ENCODE measurements at regions not wholly inside any gene's neighbourhood (a gene's known extent, or its start where the extent isn't known, plus 50 kb on each side); places are given as distances from the start of the nearest gene placed in this dataset.

DNA sequence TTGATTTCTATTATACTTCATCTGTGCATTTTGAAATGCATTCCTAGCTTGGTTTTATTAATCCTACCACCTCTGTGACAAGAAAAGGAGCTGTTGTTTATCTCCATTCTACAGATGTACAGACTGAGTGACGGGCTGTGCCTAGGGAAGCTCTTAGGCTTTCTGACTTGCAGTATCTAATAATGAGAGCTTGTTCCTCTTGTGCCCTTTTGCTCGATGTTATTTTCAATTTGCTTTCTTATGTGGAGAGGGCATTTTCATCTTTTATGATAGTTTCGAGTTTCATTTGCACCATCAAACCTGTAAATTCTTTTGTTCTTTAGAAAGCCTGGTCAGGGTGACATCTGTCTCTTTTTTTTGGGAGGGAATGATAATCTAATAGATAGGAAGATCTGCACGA lies 256.5 kb downstream of the C4orf33 start:
- no peak for DNase-seq (ENCODE audit: extremely low spot score, unreplicated experiment)
- peaks cover 15% of the 10 kb centered on the region for H3K4me1 Mint-ChIP-seq (ENCODE audit: unreplicated experiment)
- H3K27ac Mint-ChIP-seq (ENCODE audit: unreplicated experiment): no peak overlapping the region
- TF ChIP-seq, protein P1, sequence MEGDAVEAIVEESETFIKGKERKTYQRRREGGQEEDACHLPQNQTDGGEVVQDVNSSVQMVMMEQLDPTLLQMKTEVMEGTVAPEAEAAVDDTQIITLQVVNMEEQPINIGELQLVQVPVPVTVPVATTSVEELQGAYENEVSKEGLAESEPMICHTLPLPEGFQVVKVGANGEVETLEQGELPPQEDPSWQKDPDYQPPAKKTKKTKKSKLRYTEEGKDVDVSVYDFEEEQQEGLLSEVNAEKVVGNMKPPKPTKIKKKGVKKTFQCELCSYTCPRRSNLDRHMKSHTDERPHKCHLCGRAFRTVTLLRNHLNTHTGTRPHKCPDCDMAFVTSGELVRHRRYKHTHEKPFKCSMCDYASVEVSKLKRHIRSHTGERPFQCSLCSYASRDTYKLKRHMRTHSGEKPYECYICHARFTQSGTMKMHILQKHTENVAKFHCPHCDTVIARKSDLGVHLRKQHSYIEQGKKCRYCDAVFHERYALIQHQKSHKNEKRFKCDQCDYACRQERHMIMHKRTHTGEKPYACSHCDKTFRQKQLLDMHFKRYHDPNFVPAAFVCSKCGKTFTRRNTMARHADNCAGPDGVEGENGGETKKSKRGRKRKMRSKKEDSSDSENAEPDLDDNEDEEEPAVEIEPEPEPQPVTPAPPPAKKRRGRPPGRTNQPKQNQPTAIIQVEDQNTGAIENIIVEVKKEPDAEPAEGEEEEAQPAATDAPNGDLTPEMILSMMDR (IDR thresholded peaks at IDR 0.05): no peak
- H3K4me3 Mint-ChIP-seq (ENCODE audit: unreplicated experiment): no peak overlapping the region
- H3K27me3 Mint-ChIP-seq (ENCODE audit: unreplicated experiment): peaks cover 14% of the 10 kb centered on the region
- H3K36me3 Mint-ChIP-seq (ENCODE audit: unreplicated experiment): no peaks in the 10 kb centered on the region
- H3K9me3 Mint-ChIP-seq (ENCODE audit: unreplicated experiment): no peaks in the 10 kb centered on the region

DNA sequence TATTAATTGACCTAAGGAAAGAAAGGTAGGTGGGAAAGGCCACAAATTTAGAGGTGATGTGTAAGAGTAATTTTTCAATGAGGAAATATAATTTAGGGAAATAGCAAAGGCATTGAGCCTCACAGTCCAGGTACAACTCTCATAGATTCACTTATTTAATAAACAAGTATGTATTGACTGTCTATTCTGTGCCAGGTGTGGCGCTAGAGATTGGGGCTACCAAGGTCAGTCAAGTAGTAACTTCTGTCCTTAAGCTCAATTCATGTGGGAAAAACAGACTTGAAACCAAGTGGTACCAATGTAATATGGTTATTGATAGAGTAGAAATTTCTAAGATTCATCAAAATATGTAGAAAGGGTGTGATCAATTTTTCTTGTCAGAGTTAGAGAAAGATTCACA lies 257.5 kb downstream of the C4orf33 start:
- no peak for DNase-seq (ENCODE audit: extremely low spot score, unreplicated experiment)
- H3K4me3 Mint-ChIP-seq (ENCODE audit: unreplicated experiment): no peak overlapping the region
- H3K36me3 Mint-ChIP-seq (ENCODE audit: unreplicated experiment): no peaks in the 10 kb centered on the region
- TF ChIP-seq, protein P1 (IDR thresholded peaks at IDR 0.05): no peak
- H3K27me3 Mint-ChIP-seq (ENCODE audit: unreplicated experiment): peaks cover 16% of the 10 kb centered on the region
- no peaks in the 10 kb centered on the region for H3K9me3 Mint-ChIP-seq (ENCODE audit: unreplicated experiment)
- peaks cover 21% of the 10 kb centered on the region for H3K4me1 Mint-ChIP-seq (ENCODE audit: unreplicated experiment)
- H3K27ac Mint-ChIP-seq (ENCODE audit: unreplicated experiment): no peak overlapping the region

DNA sequence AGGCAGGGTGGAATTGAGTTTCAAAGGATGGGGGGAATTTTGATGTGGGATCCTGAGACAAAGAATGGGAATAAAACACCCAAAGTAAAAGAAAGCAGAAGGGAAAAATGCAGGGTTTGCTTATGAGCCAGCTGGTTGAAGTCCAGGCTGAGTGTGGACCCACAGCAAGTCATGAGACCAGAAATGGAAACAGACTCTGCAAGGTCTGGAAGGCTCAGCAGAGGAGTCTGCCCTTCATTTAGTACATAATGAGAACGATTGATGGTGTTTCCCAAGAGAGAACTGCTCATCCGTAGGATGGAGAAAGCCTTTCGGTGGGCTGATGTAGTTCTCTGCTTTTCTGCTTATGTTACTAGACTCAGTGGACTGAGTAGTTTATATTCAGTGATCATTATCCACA lies 259.1 kb downstream of the C4orf33 start:
- Mint-ChIP-seq H3K4me3 (ENCODE audit: unreplicated experiment) (no peak overlapping the region), H3K36me3 (ENCODE audit: unreplicated experiment) (no peaks in the 10 kb centered on the region), H3K27me3 (ENCODE audit: unreplicated experiment) (peaks cover 16% of the 10 kb centered on the region), H3K9me3 (ENCODE audit: unreplicated experiment) (no peaks in the 10 kb centered on the region), H3K4me1 (ENCODE audit: unreplicated experiment) (peaks cover 27% of the 10 kb centered on the region), H3K27ac (ENCODE audit: unreplicated experiment) (no peak overlapping the region)
- TF ChIP-seq, protein P1 (IDR thresholded peaks at IDR 0.05): no peak
- DNase-seq (ENCODE audit: extremely low spot score, unreplicated experiment): no peak

DNA sequence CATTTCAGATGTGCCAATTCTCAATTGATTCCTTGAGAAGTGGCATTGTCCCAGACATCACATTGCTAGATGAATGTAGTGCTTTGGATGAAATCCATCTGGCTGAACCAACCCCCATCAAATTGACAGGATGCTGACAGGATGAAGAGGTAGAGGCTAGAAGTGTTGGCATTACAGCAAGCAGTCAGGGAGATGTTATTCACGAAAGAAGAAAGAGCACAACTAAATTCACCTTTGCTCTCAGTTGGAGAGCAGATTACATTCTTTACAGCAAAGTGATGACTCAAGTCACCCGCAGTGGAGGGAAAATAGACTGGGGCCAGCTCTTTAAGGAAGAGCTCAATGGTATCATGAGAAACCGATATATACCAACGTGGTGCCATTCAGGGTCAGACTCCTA lies 259.6 kb downstream of the C4orf33 start:
- Mint-ChIP-seq H3K27ac (ENCODE audit: unreplicated experiment) (no peak overlapping the region), H3K27me3 (ENCODE audit: unreplicated experiment) (peaks cover 16% of the 10 kb centered on the region)
- no peak for DNase-seq (ENCODE audit: extremely low spot score, unreplicated experiment)

DNA sequence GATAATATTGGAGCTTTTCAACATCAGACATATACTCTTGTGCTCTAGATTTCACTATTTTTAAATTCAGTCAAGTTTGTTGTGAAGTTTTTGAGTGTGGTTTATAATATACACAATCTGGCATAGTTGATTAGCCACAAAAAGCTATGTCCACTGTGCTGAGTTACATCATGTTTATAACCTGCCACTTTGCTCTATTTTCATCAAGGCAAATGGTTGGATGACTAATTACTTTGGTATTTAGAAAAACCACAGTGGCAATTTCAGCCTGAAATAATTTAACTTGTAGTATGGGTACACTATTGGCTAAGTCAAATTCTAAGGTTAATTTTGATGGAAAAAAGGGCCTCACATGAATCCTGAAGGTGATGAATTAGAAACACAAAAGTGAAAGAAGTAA lies 262.6 kb downstream of the C4orf33 start:
- TF ChIP-seq, protein P1 (IDR thresholded peaks at IDR 0.05): no peak
- no peak overlapping the region for H3K27ac Mint-ChIP-seq (ENCODE audit: unreplicated experiment)

More for the DNA sequence above, 259.6 kb downstream of the C4orf33 start:
- Mint-ChIP-seq H3K36me3 (ENCODE audit: unreplicated experiment) (no peaks in the 10 kb centered on the region), H3K4me3 (ENCODE audit: unreplicated experiment) (no peak overlapping the region), H3K9me3 (ENCODE audit: unreplicated experiment) (no peaks in the 10 kb centered on the region), H3K4me1 (ENCODE audit: unreplicated experiment) (peaks cover 27% of the 10 kb centered on the region)
- TF ChIP-seq, protein P1 (IDR thresholded peaks at IDR 0.05): no peak

More for the DNA sequence above, 262.6 kb downstream of the C4orf33 start:
- Mint-ChIP-seq H3K4me1 (ENCODE audit: unreplicated experiment) (peaks cover 29% of the 10 kb centered on the region), H3K36me3 (ENCODE audit: unreplicated experiment) (no peaks in the 10 kb centered on the region), H3K9me3 (ENCODE audit: unreplicated experiment) (no peaks in the 10 kb centered on the region), H3K27me3 (ENCODE audit: unreplicated experiment) (peaks cover 16% of the 10 kb centered on the region), H3K4me3 (ENCODE audit: unreplicated experiment) (no peak overlapping the region)
- no peak for DNase-seq (ENCODE audit: extremely low spot score, unreplicated experiment)
